ENCODE measurements at regions not wholly inside any gene's neighbourhood (a gene's known extent, or its start where the extent isn't known, plus 50 kb on each side); places are given as distances from the start of the nearest gene placed in this dataset.

GRCh38 chr16:13680021-13680889 lies 239.7 kb upstream of the ERCC4 start:
- no peak overlapping the region for H3K4me2 ChIP-seq (ENCODE audit: insufficient read depth, low read length)
- H3K9me1 ChIP-seq (replicated peaks; ENCODE audit: control insufficient read depth, extremely low read depth, insufficient read depth, low read length) = no peaks in the 10 kb centered on the region
- POLR2A ChIA-PET = no interaction called here
- H3K9ac ChIP-seq (replicated peaks; ENCODE audit: extremely low read depth, insufficient read depth, low read length) = no peak overlapping the region
- no peak overlapping the region for H3K27ac ChIP-seq (ENCODE audit: insufficient read depth, low read depth, low read length)
- no peaks in the 10 kb centered on the region for H4K20me1 ChIP-seq (replicated peaks; ENCODE audit: control insufficient read depth, extremely low read depth, insufficient read depth, low read length)
- no peak overlapping the region for H2AFZ ChIP-seq (ENCODE audit: low read depth, low read length)
- intact Hi-C loops (cut with micrococcal nuclease) (no loop called here), dilution Hi-C loops (cut with MboI; ENCODE audit: extremely low pct_ligation_motif_present, low sequenced_read_pairs) (no loop called here)
- no peak for FAIRE-seq
- H3K36me3 ChIP-seq (ENCODE audit: control insufficient read depth in 2 of 2, extremely low read depth in 1 of 2, insufficient read depth in 2 of 2, low read length in 2 of 2) = no peaks in the 10 kb centered on the region
- no peaks in the 10 kb centered on the region for H3K79me2 ChIP-seq (ENCODE audit: control insufficient read depth, insufficient read depth, low read length)
- no peak for DNase-seq (ENCODE audit: low read depth, low spot score)
- no TSS peak for BruUV-seq (replicated peaks)
- no peaks in the 10 kb centered on the region for H3K4me1 ChIP-seq (ENCODE audit: control insufficient read depth, extremely low read depth, insufficient read depth, low read length)
- H3K27me3 ChIP-seq (ENCODE audit: control insufficient read depth in 2 of 2, insufficient read depth in 2 of 2, low read length in 2 of 2) = no peaks in the 10 kb centered on the region
- TF ChIP-seq FOS (IDR thresholded peaks at IDR 0.05; ENCODE audit: borderline replicate concordance, insufficient read depth, low read length) (no peak), MAX (IDR thresholded peaks at IDR 0.05; ENCODE audit: insufficient read depth, insufficient read length) (no peak), POLR2A (IDR thresholded peaks at IDR 0.05; ENCODE audit: low read depth, low read length) (no peak)
- TF ChIP-seq, protein P1, sequence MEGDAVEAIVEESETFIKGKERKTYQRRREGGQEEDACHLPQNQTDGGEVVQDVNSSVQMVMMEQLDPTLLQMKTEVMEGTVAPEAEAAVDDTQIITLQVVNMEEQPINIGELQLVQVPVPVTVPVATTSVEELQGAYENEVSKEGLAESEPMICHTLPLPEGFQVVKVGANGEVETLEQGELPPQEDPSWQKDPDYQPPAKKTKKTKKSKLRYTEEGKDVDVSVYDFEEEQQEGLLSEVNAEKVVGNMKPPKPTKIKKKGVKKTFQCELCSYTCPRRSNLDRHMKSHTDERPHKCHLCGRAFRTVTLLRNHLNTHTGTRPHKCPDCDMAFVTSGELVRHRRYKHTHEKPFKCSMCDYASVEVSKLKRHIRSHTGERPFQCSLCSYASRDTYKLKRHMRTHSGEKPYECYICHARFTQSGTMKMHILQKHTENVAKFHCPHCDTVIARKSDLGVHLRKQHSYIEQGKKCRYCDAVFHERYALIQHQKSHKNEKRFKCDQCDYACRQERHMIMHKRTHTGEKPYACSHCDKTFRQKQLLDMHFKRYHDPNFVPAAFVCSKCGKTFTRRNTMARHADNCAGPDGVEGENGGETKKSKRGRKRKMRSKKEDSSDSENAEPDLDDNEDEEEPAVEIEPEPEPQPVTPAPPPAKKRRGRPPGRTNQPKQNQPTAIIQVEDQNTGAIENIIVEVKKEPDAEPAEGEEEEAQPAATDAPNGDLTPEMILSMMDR (IDR thresholded peaks at IDR 0.05; ENCODE audit: extremely low read depth in 1 of 2, insufficient read depth in 1 of 2, low read depth in 1 of 2, low read length in 2 of 2) = no peak
- H3K4me3 ChIP-seq (replicated peaks in 1 of 3; ENCODE audit: insufficient read depth in 1 of 3, low read depth in 1 of 3, low read length in 3 of 3) = no peak overlapping the region
- peaks cover 2% of the 10 kb centered on the region for H3K9me3 ChIP-seq (replicated peaks; ENCODE audit: control insufficient read depth, insufficient read depth, low read length)
- CTCF ChIA-PET = no interaction called here

Measured in endothelial cell of umbilical vein (primary cell).